Neural progenitor cell (in vitro differentiated cells): ENCODE measurements at regions not wholly inside any gene's neighbourhood (a gene's known extent, or its start where the extent isn't known, plus 50 kb on each side); places are given as distances from the start of the nearest gene placed in this dataset.

ENCODE experiments used
- CTCF ChIP-seq: fragments of 200-600 bp; sonication (generic); IDR thresholded peaks from 2 replicates; pipeline ENCODE4 v1.5.1; 2017; ENCODE audit warnings: antibody characterized with exemption, mild to moderate bottlenecking
- EZH2 ChIP-seq: fragments of 200-600 bp; sonication (generic); IDR thresholded peaks from 2 replicates; pipeline ENCODE4 v1.6.1; 2017; ENCODE audit warnings: antibody characterized with exemption, mild to moderate bottlenecking, moderate library complexity

- TF ChIP-seq CTCF (no peak), EZH2 (no peak)
These were observed 109.4 kb upstream of the GRIK2 start for GRCh38 chr6:101284131-101284530.
